GM18870 (cell line): ENCODE measurements at regions not wholly inside any gene's neighbourhood (a gene's known extent, or its start where the extent isn't known, plus 50 kb on each side); places are given as distances from the start of the nearest gene placed in this dataset.
"Not testable (repeated sequence)": the region's sequence is repeated elsewhere in the genome, so short reads cannot be mapped to it uniquely, and the experiment has no call there.

Source experiments
- ATAC-seq: cut with Tn5 transposase; IDR thresholded peaks from one replicate; pipeline ENCODE4 v1.9.1; 2021; ENCODE audit warnings: moderate library complexity; ENCODE audit not compliant: unreplicated experiment

DNA sequence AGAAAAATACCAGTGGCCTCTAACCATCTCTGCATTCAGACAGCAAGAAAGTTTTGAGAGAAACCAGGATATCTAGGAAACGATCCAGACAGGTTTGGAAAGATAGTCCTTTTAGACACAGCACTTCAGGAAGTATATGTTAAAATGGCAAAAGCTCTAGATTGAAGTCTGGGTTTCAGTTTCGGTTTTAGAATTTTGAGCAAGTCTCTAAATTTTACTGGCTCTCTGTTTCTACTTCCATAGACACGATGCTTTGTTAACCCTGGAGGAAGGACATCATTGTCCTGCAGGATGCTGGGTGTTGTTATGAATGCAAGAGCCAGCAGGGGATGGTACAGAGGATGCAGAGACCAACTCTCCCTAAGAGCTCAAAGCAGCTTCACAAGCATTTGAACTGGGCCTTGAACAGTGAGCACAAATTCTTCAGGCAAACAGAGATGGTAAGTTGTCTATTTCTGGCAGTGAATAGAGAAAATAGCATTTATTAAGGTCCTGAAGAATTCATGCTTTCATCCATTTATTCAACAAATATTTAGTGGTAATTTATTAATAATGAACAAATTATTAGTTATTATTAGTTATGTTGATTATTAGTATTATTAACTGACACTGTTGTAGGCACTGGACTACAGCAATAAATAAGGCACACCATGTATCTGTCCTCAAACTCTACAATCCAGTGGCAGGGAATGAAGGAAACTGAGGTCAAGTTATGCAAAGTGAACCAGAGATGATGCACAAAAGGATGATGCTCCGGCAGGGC, 152.7 kb upstream of the NRP1 start:
- no peak for ATAC-seq

DNA sequence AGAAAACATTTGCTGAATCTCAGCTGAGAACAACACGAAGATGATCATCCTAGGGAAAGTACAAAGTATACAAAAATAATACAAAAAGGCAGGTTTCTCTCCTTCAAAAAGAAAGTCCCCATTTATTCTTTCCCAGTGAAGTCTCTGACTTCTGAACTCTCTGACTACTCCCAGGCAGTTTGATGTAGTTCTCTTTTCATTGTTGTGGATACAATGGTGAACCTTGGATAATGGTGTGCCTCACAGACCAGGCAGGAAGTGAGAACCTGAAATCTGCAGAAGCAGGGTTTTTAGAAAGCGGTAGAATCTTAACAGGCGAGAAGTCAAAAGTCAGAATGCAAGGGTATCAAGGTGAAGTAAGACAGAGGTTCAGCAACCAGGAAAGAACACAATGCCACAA, 150.8 kb upstream of the NRP1 start:
- no peak for ATAC-seq

DNA sequence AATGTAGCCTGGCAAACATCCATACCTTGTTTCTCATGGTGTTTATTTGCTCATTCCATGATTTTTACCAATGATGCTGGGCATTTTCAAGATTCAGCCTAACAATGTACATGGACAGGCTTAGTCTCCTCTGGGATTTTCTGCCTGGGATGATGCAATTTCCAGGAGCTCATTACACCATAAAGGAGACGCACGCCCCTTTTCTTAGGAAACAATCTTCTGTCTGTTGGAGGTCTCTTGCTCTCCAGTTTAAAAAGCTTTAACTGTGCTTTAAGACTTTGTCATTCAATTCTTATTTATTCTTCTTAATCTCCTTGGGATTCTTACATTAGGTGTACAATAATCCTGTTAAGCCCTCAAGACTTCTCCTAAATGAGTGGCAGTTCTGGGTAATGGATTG, 150.3 kb upstream of the NRP1 start:
- no peak for ATAC-seq

DNA sequence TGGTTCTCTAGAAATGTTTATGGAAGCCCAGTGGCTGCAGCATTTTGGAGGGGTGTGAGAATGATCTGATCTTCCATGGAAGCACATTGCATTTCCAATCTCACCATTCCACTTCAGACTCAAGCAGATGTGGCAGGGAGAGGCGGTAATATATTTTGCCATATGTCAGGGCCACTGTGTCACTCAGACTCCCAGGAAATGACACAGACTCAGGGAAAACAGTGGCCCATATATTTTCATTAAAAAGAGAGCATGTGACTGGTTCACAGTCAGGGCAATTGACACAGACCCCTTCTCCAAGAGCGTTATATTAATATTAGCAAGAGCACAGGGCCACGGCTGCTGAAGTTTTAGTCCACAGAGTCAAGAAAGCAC, 149.3 kb upstream of the NRP1 start:
- no peak for ATAC-seq

DNA sequence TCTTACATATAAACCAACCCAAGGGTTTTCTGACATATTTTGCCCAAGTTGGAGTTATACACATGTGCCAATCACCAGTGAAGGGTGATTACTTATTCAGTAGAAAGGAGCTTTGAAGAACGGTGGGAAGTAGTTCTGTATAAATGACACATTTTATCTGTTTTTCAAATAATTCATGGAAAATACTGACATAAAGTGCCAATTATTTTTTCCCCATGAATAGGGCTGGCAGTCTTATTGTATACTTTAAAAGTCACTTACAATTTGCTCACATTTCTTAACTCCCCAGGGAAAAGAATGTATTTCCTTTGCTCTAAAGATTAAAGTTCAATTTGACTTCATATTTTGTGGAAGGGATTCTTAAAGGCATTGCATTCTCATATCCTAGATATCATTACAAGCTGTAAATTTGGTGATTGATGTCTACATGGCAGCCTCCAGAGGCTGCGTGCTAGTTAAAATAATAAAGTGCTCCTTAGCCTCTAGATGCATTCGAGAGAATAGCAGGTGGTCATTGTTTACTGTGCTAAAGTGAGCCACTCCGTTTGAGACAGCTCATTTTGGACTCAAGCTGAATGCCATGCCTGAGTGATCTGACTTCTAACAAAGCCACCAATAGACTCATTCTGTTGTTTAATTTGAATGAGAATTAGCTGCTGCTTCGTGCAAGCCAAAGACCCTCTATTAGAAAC, 148.8 kb upstream of the NRP1 start:
- no peak for ATAC-seq

DNA sequence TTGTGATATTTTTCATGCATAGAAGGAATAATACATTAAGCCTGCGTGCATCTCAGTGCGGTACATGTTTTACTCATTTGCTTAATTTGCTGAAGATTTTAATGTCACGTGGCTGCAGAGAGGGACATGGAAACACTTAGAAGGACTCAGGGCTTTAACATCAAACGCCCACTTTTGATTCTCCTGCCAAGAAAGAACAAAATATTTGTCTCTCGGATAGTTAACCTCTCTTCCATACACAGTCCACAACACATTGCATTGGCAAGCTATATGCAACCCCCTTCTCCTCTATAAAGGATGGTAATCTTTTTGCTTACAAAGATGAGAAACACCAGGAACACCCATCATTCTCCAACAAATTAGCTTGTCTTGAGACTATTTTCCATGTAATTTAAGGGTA, 148.0 kb upstream of the NRP1 start:
- ATAC-seq = no peak

DNA sequence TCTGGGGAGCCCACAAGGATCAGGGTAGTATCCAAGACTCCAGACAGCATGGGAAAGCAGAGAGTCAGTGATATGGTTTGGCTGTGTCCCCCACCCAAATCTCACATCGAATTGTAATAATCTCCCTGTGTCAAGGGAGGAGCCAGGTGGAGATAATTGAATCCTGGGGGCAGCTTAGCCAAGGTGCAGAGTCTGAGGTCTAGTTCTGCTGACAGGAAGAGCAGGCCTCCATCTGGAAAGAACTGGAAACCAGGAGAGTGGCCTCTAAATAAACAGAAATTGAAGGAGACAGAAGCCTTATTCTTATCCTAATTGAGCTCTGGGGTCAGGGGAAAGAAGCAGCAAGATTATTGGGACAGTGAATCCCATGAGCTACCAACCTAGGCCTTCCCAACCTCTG, 146.7 kb upstream of the NRP1 start:
- no peak for ATAC-seq

DNA sequence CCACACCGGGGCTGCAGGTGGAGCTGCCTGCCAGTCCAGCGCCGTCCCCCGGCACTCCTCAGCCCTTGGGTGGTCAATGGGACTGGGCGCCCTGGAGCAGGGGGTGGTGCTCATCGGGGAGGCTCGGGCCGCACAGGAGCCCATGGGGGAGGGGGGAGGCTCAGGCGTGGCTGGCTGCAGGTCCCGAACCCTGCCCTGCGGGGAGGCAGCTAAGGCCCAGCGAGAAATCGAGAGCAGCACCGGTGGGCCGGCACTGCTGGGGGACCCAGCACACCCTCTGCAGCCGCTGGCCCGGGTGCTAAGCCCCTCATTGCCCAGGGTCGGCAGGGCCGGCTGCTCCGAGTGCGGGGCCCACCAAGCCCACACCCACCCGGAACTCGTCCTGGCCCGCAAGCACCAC, 145.9 kb upstream of the NRP1 start:
- not testable (repeated sequence) for ATAC-seq

DNA sequence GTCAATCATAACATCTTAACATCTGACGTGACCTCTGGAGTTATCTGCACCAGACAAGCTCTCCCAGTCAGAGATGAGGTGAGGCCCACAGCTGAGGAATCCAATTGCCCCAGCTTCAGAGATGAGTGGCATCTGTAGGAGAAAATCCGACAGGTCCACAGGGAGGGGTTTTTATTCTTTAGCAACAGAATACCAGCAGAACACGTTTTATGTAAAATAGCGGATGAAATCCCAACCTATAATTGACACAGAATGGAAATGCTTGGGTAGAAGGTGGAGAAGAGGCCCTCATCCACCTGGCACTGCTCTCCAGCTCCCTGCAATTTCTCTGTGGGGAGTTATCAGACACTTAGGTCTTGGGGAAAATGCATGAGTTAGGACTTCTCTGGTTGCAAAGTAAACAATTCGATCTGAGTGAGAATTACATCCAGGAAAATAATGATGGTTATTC, 144.2 kb upstream of the NRP1 start:
- no peak for ATAC-seq

DNA sequence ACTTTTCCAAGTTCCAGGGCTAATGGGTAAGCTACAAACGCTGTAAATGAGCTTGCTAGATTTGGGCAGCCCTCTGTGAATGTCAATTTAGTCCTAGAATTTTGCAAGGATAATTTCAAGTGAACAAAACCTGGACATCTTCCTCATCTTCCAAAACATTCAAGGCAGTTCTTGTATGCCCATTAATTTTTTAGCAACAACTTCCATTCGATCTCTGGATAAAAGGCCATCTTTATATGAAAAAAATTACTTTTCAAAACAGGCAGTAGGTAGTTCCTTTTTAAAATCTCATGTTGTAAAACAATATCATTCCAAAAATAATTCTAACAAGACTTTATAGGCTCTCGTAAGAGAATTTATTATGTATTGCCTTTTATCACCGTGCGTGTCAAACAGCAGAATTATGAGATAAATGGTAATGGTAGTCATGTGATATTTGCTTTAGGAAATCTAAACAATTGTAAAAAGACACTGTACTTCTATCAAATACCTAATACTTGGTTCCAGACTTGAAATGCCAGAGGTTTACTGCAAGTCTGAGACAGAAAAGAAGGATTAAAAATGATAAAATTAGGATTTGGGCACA, 143.7 kb upstream of the NRP1 start:
- no peak for ATAC-seq

DNA sequence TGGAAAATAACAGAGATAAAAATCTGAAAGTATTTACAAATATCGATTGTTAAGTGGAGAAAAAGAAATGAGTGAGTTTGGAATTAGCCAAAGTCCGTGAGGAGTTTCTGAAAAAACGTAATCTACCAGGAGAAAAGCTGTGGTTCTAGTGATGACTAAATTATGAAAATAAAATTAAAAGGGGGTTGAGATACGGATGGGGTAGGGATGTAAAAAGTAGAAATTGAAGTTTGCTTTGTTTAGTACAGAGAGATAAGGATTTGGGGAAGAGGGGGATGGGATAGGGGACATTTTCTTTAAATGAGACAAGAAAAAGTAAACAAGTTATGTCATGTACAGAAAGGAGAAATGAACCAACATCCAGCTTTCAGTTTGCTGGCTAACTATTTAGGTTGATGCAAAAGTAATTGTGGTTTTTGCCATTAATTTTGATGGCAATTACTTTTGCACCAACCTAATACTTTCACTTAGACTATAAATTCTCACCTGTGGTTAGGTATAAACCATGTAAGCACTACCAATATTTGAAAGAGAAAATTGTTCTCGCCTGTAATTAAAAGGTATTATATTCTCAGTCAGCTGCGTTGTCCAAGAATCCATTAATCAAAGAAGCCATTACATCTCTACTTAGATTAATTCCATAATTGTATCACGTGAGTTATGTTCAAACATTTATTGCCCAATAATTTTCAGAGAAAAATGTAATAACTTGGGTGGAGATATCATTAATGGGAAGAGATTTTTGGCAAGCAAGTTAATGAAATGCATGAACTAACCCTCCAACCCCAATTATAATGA, 143.0 kb upstream of the NRP1 start:
- ATAC-seq = no peak

DNA sequence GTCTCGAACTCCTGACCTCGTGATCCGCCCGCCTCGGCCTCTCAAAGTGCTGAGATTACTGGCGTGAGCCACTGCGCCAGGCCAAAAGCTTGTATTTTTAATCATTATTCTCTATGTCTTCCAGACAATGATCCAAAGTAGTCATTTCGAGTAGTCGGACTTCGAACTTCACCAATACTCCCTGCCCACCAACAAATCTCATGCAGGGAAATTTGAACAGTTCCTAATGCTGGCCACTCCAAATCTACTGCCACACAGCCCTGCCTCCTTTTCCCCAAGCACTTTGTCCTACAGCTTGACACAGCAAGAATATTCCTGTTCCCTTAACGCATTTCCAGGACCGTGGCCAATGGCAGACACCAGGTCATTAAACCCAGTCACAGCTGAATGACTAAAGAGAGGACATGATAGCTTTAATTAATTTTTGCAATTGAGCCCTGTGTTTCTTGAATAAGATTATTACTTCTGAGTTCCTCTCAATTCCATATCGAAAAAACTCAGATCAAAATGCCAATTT, 142.3 kb upstream of the NRP1 start:
- no peak for ATAC-seq

DNA sequence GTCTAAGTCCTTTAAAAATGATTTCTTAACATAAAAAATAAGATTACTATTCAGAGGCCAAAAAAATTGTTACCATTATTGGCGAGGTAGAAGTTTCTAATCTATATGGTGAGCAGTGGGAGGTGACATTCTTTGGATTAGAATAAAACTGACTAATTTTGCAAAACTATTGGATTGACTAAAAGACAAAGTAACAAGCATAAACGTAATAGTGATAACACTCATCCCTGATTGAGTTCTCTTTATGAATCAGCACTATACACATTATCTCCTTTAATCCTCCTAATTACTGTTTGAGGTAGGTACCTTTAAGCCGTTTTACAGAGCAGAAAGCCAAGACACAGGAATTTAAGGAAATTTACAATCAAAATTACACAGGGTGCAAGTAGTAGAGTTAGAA, 139.2 kb upstream of the NRP1 start:
- no peak for ATAC-seq

DNA sequence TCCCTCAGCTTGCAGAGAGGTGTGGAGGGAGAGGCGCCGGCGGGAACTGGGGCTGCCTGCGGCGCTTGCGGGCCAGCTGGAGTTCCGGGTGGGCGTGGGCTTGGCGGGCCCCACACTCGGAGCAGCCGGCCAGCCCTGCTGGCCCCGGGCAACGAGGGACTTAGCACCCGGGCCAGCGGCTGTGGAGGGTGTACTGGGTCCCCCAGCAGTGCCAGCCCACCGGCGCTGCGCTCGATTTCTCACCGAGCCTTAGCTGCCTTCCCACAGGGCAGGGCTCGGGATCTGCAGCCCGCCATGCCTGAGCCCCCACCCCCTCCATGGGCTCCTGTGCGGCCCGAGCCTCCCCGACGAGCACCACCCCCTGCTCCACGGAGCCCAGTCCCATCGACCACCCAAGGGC, 133.5 kb upstream of the NRP1 start:
- not testable (repeated sequence) for ATAC-seq

DNA sequence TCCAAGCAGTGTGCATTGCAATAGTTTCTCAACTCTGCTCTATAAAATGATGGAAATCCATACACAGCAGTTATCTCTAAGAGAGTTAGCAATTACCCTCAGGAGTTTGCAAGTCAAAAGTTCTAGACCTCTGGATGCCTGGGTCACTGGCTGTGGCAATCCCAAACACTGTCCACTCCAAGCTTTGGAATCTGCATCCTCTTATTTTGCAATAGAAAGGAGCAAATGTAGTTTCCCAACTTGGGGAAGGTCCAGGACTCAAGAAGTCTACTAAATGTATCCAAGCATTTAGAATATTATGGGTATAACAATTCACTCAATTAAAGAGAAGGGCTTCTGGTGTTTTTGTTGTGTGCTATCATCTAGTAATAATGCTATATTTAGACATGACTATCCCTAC, 131.3 kb upstream of the NRP1 start:
- ATAC-seq = no peak

DNA sequence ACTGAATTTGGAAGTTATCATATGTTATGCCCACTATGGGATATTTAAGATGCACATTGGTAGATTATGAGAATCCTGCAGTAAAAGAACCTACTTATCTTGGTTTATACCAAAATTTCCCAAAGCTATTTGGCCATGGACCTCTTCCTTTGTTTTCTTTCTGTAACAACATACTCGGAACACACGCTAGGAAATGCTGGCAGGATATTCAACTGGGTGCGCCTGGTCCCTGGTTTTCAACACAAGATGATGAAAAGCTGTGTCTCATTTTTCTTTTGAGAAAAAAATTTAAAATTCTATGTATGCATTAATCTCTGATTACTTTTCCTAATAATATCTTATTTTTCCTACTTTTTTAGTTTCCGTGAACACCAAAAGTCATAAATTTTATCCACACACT, 128.5 kb upstream of the NRP1 start:
- ATAC-seq = no peak

DNA sequence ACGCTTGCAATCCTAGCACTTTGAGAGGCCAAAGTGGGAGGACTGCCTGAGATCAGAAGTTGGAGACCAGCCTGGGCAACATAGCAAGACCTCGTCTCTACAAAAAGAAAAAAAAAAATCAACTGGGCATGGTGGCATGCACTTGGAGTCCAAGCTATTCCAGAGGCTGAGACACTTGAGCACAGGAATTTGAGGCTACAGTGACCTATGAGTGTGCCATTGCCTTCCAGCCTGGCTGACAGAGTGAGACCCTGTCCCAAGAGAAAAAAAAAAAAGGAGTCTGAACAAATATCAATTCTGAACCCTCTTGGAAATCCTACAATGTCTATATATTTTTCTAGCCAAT, 126.8 kb upstream of the NRP1 start:
- ATAC-seq = no peak

DNA sequence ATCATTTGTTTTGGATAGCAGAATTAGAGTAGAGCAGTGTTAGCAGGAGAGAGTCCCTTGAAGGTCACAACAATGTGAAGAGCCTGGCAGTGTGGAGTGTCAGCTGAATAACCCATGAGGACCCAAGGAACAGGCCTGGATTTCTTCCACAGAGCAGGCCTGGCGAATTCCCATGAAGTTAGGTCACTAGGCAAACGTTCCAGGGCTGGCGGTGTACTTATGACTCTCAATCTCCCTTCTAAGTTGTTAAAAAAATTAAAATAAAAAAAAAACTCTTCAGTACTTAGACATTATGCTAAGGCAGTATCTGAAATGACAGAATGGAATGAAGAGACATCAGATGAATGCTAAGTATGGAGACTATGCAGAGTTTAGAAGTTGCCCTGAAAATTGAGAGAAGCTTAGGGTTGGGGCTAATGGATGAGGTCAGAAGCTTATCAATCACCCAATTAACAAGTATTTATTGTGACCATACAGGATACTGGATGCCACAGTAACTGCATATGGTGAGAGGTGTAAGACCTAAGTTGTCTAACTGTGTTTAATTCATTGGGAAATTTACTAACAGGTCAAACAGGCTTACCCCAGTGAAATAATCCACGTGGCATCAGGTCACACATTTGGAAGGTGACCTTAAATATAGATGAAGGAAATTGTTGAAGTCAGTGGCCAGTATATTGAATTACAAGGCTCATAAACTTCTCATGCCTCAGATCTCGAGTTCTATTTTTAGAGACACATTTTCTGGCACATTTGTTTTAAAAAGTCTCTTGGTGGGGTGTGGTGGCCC, 126.2 kb upstream of the NRP1 start:
- no peak for ATAC-seq

DNA sequence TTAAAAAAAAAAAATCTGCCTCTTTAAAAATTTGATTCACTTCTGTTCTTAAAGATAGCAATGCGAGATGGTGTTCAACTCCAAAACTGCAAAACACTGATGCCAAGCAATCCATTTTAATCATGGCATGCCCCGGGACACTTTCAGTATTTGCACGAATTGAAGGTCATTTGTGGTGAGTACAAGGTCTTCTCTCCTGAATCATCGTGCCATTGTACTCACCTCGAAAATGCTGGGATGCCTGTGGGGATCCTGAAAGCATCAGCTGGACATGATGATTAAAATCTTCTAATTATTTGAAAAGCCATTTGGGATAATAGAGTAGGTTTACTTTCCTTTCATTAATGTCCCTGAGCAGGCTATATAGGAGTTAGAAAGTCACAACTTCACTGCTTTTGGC, 125.1 kb upstream of the NRP1 start:
- no peak for ATAC-seq

DNA sequence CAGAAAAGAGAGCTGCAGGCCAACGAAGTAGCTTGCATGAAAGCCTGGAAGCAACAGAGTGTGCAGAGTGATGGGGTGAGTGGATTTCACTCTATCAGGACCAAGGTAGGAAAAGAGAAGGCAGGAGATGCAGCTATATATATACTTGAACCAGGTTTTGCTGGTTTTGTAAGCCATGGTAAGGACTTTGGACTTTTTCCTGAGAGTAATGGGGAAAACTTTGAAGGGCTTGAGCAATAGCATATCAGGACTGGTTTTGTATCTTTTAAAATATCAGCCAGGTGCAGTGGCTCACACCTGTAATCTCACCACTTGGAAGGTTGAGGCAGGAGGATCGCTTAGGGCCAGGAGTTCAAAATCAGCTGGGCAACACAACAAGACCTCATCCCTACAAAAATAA, 120.6 kb upstream of the NRP1 start:
- no peak for ATAC-seq

DNA sequence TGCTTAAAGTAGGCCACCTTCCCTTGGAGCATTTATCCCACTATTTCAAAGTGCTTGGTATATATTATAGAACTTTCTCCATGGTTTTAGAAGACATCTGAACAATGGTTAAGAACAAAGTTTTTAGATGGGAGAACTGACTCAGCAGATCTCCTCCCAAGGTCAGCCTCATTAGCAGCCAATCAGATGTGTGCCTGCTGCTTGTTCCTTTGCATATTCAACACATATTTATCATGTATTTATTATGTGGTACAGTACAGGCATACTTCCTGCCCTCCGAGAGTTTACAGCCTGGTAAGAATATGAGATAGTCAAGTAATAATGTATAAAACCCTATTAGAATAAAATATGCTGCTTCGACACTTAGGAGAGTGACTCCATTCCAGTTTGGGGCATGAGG, 120.1 kb upstream of the NRP1 start:
- ATAC-seq = no peak
